A549 (cell line): ENCODE measurements at regions not wholly inside any gene's neighbourhood (a gene's known extent, or its start where the extent isn't known, plus 50 kb on each side); places are given as distances from the start of the nearest gene placed in this dataset.

Experiments
- ATAC-seq, 2 experiments: fragments of 200-7000 bp in 1 of 2; fragments of >200 bp in 1 of 2; cut with Nextera tagmentation in 1 of 2; cut with Tn5 transposase in 1 of 2; 3 replicates each; pipeline versions ENCODE4 v1.8.0 to v1.9.1; 2018 to 2020; ENCODE audit warnings: mild to moderate bottlenecking in 1 of 2, moderate library complexity in 1 of 2
- CTCF ChIA-PET: fragments of 300-600 bp; sonication (Branson Sonifier 250); formaldehyde crosslinking; extraction: SDS; loops from one replicate; lab custom pipeline; 2021; ENCODE audit warnings: antibody characterized with exemption, inconsistent platforms; lab: Yijun Ruan, JAX
- POLR2A ChIA-PET: fragments of 350-600 bp; formaldehyde crosslinking; extraction: SDS; loops from one replicate; lab custom pipeline; 2021; ENCODE audit warnings: antibody characterized with exemption, inconsistent platforms; lab: Yijun Ruan, JAX
- DNase-seq, 2 experiments: peaks; one replicate each; pipeline versions ENCODE4 v3.0.0 to v3.0.0-alpha.2; 2011 to 2016; ENCODE audit warnings: low read depth in 1 of 2, low spot score in 1 of 2
- FAIRE-seq: peaks from 2 replicates; lab custom pipeline; 2011; peaks lifted over from hg19 to GRCh38; lab: Jason Lieb, UNC
- H3K27ac ChIP-seq, 2 experiments: fragments of >200 bp; sonication (Bioruptor Twin); formaldehyde crosslinking; 3 replicates each; pipeline ENCODE4 v1.5.1; 2016 to 2017
- H3K4me1 ChIP-seq: fragments of >200 bp; sonication (Bioruptor Twin); formaldehyde crosslinking; 3 replicates; pipeline ENCODE4 v1.6.1; 2016
- H3K4me2 ChIP-seq: fragments of >200 bp; sonication (Bioruptor Twin); formaldehyde crosslinking; 3 replicates; pipeline ENCODE4 v1.6.1; 2016
- H3K4me3 ChIP-seq: fragments of >200 bp; sonication (Bioruptor Twin); formaldehyde crosslinking; 3 replicates; pipeline ENCODE4 v1.5.1; 2016
- H3K9me3 ChIP-seq: fragments of >200 bp; sonication (Bioruptor Twin); formaldehyde crosslinking; 3 replicates; pipeline ENCODE4 v1.6.1; 2016
- CHD2 ChIP-seq: fragments of 150-350 bp; IDR thresholded peaks from 2 replicates; pipeline ENCODE4 v1.6.1; 2014; ENCODE audit warnings: low read length; ENCODE audit not compliant: partially characterized antibody
- EHF ChIP-seq: fragments of 250-450 bp; sonication (Bioruptor Pico); IDR thresholded peaks from 2 replicates; pipeline ENCODE4 v1.5.0; 2020; ENCODE audit warnings: mild to moderate bottlenecking
- ESRRA ChIP-seq: fragments of 150-350 bp; IDR thresholded peaks from 2 replicates; pipeline ENCODE4 v1.6.1; 2014; ENCODE audit warnings: mild to moderate bottlenecking, low read length, borderline replicate concordance
- FOSB ChIP-seq: fragments of 250-450 bp; sonication (Bioruptor Pico); IDR thresholded peaks from 2 replicates; pipeline ENCODE4 v1.5.0; 2020; ENCODE audit warnings: mild to moderate bottlenecking, moderate library complexity
- HOXA7 ChIP-seq: fragments of 250-450 bp; sonication (Bioruptor Pico); IDR thresholded peaks from 2 replicates; pipeline ENCODE4 v1.5.0; 2020; ENCODE audit warnings: mild to moderate bottlenecking, moderate library complexity
- HOXB5 ChIP-seq: fragments of 250-450 bp; sonication (Bioruptor Pico); IDR thresholded peaks from 2 replicates; pipeline ENCODE4 v1.5.0; 2020; ENCODE audit warnings: mild to moderate bottlenecking, moderate library complexity
- MAFK ChIP-seq: fragments of 450-650 bp; IDR thresholded peaks from 2 replicates; pipeline ENCODE4 v1.6.1; 2014; ENCODE audit not compliant: partially characterized antibody
- MYC ChIP-seq: IDR thresholded peaks from 2 replicates; pipeline ENCODE4 v1.6.1; 2012; ENCODE audit warnings: mild to moderate bottlenecking, inconsistent platforms, low read length, improper control_type of control experiment, borderline replicate concordance
- NPAS2 ChIP-seq: fragments of 250-450 bp; sonication (Bioruptor Pico); IDR thresholded peaks from 2 replicates; pipeline ENCODE4 v1.8.0; 2022; ENCODE audit warnings: mild to moderate bottlenecking, moderate library complexity, borderline replicate concordance
- PHF8 ChIP-seq: fragments of 200-600 bp; sonication (generic); IDR thresholded peaks from 2 replicates; pipeline ENCODE4 v1.6.1; 2016; ENCODE audit warnings: low read depth, mild to moderate bottlenecking, antibody characterized with exemption, moderate library complexity, borderline replicate concordance
- RFX5 ChIP-seq: fragments of 450-650 bp; IDR thresholded peaks from 2 replicates; pipeline ENCODE4 v1.7.1; 2014; ENCODE audit warnings: antibody characterized with exemption, mild to moderate bottlenecking, moderate library complexity
- RNF2 ChIP-seq: fragments of 200-600 bp; sonication (generic); IDR thresholded peaks from 2 replicates; pipeline ENCODE4 v1.6.1; 2016; ENCODE audit warnings: low read depth, mild to moderate bottlenecking, antibody characterized with exemption, moderate library complexity, borderline replicate concordance
- TP53 ChIP-seq: fragments of 250-450 bp; sonication (Bioruptor Pico); IDR thresholded peaks from 2 replicates; pipeline ENCODE4 v1.5.0; 2021; ENCODE audit warnings: mild to moderate bottlenecking, moderate library complexity
- ZSCAN20 ChIP-seq: fragments of 250-450 bp; sonication (Bioruptor Pico); IDR thresholded peaks from 2 replicates; pipeline ENCODE4 v1.8.0; 2022; ENCODE audit warnings: mild to moderate bottlenecking, moderate library complexity
- WGBS: methylation state at CpG from one replicate; pipeline ENCODE4 v1.1.6; 2017; ENCODE audit errors: missing lambda C conversion rate; 5-methylcytosine and 5-hydroxymethylcytosine counted together
- TF ChIP-seq, protein P1 (sequence below): fragments of 450-650 bp; IDR thresholded peaks from 2 replicates; pipeline ENCODE4 v1.6.1; 2014; ENCODE audit warnings: antibody characterized with exemption
- TF ChIP-seq, protein P2 (sequence below): fragments of 250-450 bp; sonication (Bioruptor Pico); IDR thresholded peaks from 2 replicates; pipeline ENCODE4 v1.5.0; 2020; ENCODE audit warnings: low read depth, mild to moderate bottlenecking, moderate library complexity
- TF ChIP-seq, protein P3 (sequence below): IDR thresholded peaks from 2 replicates; pipeline ENCODE4 v1.6.1; 2012
- TF ChIP-seq, protein P4 (sequence below): fragments of 200-600 bp; sonication (generic); IDR thresholded peaks from 2 replicates; pipeline ENCODE4 v1.6.1; 2016; ENCODE audit warnings: antibody characterized with exemption, mild to moderate bottlenecking, moderate library complexity
- TF ChIP-seq, protein P5 (sequence below): fragments of 250-450 bp; sonication (Bioruptor Pico); IDR thresholded peaks from 2 replicates; pipeline ENCODE4 v1.5.0; 2021; ENCODE audit warnings: mild to moderate bottlenecking, moderate library complexity, borderline replicate concordance
- TF ChIP-seq, protein P6 (sequence below): IDR thresholded peaks from 2 replicates; pipeline ENCODE4 v1.6.1; 2012; ENCODE audit warnings: low read depth, borderline replicate concordance
- TF ChIP-seq, protein P7 (sequence below): IDR thresholded peaks from 2 replicates; pipeline ENCODE4 v1.6.1; 2012

DNA sequence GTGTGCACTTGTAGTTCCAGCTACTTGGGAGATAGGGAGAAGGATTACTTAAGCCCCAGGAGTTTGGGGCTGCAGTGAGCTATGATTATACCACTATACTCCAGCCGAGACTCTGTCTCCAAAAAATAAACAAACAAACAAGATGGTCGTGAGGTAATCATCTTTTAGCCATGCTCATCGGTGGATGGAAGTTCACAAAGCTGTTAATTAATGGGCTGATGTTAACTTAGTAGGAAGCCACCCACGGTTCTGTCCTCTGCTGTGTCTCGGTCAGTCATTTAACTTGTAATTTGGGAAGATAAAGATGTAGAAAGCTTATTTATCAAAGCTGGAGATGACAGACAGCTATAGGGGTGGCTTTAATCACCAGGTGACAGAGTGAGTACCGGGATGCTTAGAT lies 64.9 kb downstream of the ARHGEF18 start:
- TF ChIP-seq ESRRA: no peak
- TF ChIP-seq RFX5: no peak
- no peak for TF ChIP-seq HOXB5 (CRISPR knock-in tag)
- no peak for TF ChIP-seq FOSB
- no peak for TF ChIP-seq MYC
- Histone ChIP-seq H3K4me3 (no peak overlapping the region), H3K9me3 (no peaks in the 10 kb centered on the region), H3K4me2 (no peak overlapping the region), H3K27ac (no peak overlapping the region), H3K4me1 (peaks cover 32% of the 10 kb centered on the region)
- DNase-seq: no peak
- WGBS: 74% methylated on average over 6 of the region's 6 CpGs
- ChIA-PET CTCF (interaction anchor here (0.8 to 1.4 kb wide), 2 partner anchors 11 to 33 kb away, joined by 4 to 5 read pairs; no protein-coding TSS in a partner anchor), POLR2A (no interaction called here)
- no peak for ATAC-seq
- FAIRE-seq: no peak

DNA sequence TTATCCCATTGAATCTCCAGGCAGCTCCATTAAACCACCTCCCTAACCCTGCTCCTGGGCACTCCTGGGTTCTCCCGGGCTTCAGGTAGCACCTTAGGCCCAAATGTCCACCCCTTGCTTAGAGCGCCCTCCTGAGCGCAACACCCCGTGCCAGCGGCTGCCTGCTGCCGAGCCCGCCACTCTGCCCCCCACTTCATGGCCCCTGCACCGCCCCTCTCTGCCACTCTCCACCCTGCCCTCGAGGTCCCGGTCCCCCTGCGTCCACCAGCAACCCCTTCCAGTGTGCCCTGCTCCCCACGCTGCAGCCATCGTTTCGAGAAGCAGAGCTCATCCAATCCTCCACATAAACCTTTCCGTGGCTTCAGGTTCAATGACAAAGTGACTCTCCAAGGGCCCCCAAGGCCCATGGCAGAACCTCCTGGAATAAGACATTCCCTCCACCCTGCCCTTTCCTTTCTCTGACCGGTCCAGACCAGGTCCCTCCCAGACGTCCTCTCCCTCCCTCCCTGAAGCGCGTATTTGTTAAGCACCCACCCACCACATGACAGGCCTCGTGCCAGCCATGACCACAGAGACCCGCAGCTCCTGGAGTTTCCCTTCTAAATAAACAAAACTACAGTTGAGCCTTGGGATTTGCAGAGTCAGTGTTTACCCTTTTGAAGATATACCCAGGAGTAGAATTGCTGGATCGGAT lies 66.6 kb downstream of the ARHGEF18 start:
- TF ChIP-seq, protein P1, sequence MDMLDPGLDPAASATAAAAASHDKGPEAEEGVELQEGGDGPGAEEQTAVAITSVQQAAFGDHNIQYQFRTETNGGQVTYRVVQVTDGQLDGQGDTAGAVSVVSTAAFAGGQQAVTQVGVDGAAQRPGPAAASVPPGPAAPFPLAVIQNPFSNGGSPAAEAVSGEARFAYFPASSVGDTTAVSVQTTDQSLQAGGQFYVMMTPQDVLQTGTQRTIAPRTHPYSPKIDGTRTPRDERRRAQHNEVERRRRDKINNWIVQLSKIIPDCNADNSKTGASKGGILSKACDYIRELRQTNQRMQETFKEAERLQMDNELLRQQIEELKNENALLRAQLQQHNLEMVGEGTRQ: peak; percentile 50; the same call in 1 of the 2 replicates
- TF ChIP-seq, protein P2, sequence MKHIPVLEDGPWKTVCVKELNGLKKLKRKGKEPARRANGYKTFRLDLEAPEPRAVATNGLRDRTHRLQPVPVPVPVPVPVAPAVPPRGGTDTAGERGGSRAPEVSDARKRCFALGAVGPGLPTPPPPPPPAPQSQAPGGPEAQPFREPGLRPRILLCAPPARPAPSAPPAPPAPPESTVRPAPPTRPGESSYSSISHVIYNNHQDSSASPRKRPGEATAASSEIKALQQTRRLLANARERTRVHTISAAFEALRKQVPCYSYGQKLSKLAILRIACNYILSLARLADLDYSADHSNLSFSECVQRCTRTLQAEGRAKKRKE: no peak
- TF ChIP-seq, protein P3, sequence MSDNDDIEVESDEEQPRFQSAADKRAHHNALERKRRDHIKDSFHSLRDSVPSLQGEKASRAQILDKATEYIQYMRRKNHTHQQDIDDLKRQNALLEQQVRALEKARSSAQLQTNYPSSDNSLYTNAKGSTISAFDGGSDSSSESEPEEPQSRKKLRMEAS: peak; percentile 40; the same call in 1 of the 2 replicates
- TF ChIP-seq ZSCAN20 (CRISPR knock-in tag) (no peak), HOXA7 (CRISPR knock-in tag) (no peak), MAFK (peak; percentile 74)
- peak overlapping the region; percentile 53 to 80 for H3K27ac ChIP-seq
- peak; percentile 71 to 81 for ATAC-seq
- FAIRE-seq: no peak
- H3K4me1 ChIP-seq: peaks cover 32% of the 10 kb centered on the region
- H3K4me2 ChIP-seq: peak overlapping the region; percentile 55
- DNase-seq: peak in 1 of 2 experiments; percentile 71
- no peak overlapping the region for H3K4me3 ChIP-seq
- 49% methylated on average over 19 of the region's 22 CpGs for WGBS
- ChIA-PET CTCF (interaction anchor here (1.1 kb wide), 1 partner anchor 88 kb away, joined by 3 read pairs; no protein-coding TSS in a partner anchor), POLR2A (interaction anchor here (1.0 kb wide), 2 partner anchors 17 to 21 kb away, joined by 3 to 4 read pairs; no protein-coding TSS in a partner anchor)
- no peaks in the 10 kb centered on the region for H3K9me3 ChIP-seq

DNA sequence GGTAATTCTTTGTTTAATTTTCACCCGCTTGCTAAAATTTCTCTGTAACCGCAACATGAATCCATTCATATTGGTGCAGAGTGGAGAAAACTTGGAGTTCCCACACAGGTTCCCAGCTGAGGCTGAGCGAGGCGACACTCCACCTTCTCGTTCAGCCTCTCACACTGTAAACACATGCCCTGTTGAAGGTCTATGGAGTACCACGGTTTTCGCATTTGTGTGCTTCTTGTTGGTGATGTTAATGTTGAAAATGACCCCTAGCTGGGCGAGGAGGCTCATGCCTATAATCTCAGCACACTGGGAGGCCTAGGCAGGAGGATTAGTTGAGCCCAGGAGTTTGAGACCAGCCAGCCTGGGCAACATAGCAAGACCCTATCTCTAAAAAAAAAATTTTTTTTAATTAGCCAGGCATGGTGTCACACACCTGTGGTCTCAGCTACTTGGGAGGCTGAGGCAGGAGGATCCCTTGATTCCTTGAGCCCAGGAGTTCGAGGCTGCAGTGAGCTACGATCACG lies 67.2 kb downstream of the ARHGEF18 start:
- FAIRE-seq (no peak), ATAC-seq (peak; percentile 51 to 54; a peak in 5 of 6 replicates), DNase-seq (no peak)
- Histone ChIP-seq H3K4me1 (peaks cover 32% of the 10 kb centered on the region), H3K27ac (peak overlapping the region; percentile 53 to 80), H3K4me3 (no peak overlapping the region), H3K4me2 (peak overlapping the region; percentile 55), H3K9me3 (no peaks in the 10 kb centered on the region)
- POLR2A ChIA-PET: interaction anchor here (1.0 kb wide), 2 partner anchors 17 to 21 kb away, joined by 3 to 4 read pairs; no protein-coding TSS in a partner anchor
- WGBS: 51% methylated on average over 8 of the region's 11 CpGs
- CTCF ChIA-PET: no interaction called here
- TF ChIP-seq RFX5: no peak
- TF ChIP-seq PHF8: no peak
- TF ChIP-seq FOSB: no peak
- TF ChIP-seq, protein P4, sequence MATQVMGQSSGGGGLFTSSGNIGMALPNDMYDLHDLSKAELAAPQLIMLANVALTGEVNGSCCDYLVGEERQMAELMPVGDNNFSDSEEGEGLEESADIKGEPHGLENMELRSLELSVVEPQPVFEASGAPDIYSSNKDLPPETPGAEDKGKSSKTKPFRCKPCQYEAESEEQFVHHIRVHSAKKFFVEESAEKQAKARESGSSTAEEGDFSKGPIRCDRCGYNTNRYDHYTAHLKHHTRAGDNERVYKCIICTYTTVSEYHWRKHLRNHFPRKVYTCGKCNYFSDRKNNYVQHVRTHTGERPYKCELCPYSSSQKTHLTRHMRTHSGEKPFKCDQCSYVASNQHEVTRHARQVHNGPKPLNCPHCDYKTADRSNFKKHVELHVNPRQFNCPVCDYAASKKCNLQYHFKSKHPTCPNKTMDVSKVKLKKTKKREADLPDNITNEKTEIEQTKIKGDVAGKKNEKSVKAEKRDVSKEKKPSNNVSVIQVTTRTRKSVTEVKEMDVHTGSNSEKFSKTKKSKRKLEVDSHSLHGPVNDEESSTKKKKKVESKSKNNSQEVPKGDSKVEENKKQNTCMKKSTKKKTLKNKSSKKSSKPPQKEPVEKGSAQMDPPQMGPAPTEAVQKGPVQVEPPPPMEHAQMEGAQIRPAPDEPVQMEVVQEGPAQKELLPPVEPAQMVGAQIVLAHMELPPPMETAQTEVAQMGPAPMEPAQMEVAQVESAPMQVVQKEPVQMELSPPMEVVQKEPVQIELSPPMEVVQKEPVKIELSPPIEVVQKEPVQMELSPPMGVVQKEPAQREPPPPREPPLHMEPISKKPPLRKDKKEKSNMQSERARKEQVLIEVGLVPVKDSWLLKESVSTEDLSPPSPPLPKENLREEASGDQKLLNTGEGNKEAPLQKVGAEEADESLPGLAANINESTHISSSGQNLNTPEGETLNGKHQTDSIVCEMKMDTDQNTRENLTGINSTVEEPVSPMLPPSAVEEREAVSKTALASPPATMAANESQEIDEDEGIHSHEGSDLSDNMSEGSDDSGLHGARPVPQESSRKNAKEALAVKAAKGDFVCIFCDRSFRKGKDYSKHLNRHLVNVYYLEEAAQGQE: no peak
- TF ChIP-seq EHF (CRISPR knock-in tag): no peak
- TF ChIP-seq CHD2: no peak
- no peak for TF ChIP-seq RNF2
- TF ChIP-seq NPAS2: no peak
- TF ChIP-seq, protein P5, sequence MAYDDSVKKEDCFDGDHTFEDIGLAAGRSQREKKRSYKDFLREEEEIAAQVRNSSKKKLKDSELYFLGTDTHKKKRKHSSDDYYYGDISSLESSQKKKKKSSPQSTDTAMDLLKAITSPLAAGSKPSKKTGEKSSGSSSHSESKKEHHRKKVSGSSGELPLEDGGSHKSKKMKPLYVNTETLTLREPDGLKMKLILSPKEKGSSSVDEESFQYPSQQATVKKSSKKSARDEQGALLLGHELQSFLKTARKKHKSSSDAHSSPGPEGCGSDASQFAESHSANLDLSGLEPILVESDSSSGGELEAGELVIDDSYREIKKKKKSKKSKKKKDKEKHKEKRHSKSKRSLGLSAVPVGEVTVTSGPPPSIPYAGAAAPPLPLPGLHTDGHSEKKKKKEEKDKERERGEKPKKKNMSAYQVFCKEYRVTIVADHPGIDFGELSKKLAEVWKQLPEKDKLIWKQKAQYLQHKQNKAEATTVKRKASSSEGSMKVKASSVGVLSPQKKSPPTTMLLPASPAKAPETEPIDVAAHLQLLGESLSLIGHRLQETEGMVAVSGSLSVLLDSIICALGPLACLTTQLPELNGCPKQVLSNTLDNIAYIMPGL (CRISPR knock-in tag): no peak
- TF ChIP-seq, protein P6, sequence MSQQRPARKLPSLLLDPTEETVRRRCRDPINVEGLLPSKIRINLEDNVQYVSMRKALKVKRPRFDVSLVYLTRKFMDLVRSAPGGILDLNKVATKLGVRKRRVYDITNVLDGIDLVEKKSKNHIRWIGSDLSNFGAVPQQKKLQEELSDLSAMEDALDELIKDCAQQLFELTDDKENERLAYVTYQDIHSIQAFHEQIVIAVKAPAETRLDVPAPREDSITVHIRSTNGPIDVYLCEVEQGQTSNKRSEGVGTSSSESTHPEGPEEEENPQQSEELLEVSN: no peak
- no peak for TF ChIP-seq TP53
- TF ChIP-seq, protein P7, sequence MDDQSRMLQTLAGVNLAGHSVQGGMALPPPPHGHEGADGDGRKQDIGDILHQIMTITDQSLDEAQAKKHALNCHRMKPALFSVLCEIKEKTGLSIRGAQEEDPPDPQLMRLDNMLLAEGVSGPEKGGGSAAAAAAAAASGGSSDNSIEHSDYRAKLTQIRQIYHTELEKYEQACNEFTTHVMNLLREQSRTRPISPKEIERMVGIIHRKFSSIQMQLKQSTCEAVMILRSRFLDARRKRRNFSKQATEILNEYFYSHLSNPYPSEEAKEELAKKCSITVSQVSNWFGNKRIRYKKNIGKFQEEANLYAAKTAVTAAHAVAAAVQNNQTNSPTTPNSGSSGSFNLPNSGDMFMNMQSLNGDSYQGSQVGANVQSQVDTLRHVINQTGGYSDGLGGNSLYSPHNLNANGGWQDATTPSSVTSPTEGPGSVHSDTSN: no peak
